T47D (cell line): ENCODE measurements at regions not wholly inside any gene's neighbourhood (a gene's known extent, or its start where the extent isn't known, plus 50 kb on each side); places are given as distances from the start of the nearest gene placed in this dataset.
"Not testable (repeated sequence)": the region's sequence is repeated elsewhere in the genome, so short reads cannot be mapped to it uniquely, and the experiment has no call there.

Source experiments
- DNase-seq, 2 experiments: peaks; one replicate each; pipeline versions ENCODE4 v3.0.0 to v3.0.0-alpha.2; 2011 to 2012; ENCODE audit warnings: low read depth in 1 of 2, low spot score in 1 of 2
- JUND ChIP-seq: IDR thresholded peaks from 2 replicates; pipeline ENCODE4 v1.6.1; 2012; ENCODE audit warnings: low read depth
- in situ Hi-C: cut with HindIII; loops from 2 replicates; pipeline ENCODE4 v1.10.0; 2016; ENCODE audit warnings: low sequenced_read_pairs, low pct_unique_long_range_greater_than_20kb

DNA sequence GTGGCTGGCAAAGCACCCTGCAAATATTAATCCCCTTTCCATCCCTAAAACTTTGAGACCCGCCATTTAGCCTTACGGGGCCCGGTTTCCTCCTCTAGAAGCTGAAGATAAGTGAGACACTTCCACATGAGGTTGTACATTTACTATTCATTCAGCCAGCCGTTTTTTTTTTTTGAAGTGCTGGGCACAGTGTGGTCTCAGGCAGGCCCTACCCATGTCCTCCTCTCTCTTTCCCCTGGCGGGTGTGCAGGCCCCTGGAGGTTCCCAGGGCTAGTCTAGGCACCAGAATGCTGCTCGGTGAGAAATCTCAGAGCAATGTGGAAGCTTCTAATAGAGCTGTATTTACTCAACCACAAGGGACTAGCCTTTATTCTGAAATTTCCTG lies 107.4 kb upstream of the LARP1 start:
- TF ChIP-seq JUND, result no peak
- in situ Hi-C loops, result no loop called here
- DNase-seq, result no peak

DNA sequence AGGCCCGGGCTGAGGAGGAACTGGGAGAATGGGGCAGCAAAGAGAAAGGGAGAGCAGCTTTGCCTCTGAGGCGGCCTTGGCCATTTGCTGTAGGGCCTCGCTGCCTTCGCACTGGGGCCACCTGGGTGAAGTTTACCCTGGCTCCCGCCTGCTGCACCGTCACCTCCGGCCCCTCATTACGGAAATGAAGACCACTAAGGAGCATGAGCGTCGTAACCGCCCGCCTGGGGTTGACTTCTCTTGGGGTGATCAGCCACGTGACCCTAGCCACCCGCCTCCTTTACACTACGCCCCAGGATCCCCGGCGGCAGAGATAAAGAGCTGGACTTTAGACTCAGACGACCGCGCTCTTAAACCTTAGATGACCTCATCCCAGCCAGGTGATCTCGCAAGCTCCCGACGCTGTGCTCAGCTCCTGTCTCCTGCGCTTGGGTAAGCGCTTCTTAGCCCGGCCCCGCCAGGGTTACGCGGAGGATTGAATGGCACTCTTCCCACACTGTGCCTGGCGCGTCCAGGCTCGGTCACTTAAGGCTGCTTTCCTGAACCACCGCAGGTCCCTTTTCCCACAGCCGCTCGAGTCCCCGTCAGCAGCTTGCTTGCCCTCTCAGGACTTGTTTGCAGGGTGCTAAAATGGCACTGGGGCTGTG lies 107.9 kb upstream of the LARP1 start:
- in situ Hi-C loops, result no loop called here
- no peak for DNase-seq
- TF ChIP-seq JUND, result no peak

DNA sequence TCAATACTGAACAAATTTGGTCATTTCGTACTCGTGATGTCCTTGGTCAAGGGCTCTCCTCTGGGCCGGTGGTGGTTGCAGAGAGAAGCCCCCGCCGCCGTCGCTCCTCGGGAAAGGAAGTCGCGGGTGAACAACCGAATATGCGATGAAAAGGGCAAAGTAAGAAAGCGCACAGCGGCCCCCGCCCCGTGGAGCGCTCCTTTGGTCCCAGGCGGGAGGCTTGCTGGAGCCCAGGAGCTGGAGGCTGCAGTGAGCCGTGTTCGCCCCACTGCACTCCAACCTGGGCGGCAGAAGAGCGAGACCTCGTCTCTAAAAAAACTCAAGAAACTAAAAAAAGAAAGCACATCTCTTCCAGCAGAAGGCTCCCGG lies 108.4 kb upstream of the LARP1 start:
- in situ Hi-C loops, result no loop called here
- DNase-seq, result no peak
- no peak for TF ChIP-seq JUND

DNA sequence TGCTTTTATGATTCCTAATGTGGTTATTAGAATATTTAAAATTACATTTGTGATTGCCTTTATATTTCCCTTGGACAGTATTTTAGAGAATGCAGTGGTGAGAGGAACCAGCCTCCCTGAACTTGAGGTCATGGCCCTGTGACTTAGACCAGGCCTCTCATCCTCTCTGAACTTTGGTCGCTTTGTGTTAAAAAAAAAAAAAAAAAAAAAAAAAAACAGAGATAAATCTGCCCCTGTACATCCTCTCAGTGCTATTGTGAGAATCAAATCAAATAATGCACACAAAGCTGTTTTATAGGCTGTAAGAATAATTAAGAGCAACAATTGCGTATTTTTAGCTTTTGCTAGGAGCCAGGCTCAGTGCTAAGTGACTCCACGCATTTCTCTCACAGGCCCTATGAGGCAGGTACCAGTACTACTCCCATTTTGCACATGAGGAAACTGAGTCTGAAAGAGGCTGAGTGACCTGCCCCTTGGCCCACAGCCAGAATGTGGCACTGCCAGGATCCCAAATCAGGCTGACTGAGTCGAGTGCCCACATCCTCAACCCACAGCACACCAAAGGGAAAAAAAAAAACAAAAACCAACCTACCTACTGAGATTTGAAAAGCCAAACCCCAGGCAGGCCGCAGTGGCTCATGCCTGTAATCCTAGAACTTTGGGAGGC lies 110.3 kb upstream of the LARP1 start:
- no peak for DNase-seq
- in situ Hi-C loops, result no loop called here
- TF ChIP-seq JUND, result no peak

DNA sequence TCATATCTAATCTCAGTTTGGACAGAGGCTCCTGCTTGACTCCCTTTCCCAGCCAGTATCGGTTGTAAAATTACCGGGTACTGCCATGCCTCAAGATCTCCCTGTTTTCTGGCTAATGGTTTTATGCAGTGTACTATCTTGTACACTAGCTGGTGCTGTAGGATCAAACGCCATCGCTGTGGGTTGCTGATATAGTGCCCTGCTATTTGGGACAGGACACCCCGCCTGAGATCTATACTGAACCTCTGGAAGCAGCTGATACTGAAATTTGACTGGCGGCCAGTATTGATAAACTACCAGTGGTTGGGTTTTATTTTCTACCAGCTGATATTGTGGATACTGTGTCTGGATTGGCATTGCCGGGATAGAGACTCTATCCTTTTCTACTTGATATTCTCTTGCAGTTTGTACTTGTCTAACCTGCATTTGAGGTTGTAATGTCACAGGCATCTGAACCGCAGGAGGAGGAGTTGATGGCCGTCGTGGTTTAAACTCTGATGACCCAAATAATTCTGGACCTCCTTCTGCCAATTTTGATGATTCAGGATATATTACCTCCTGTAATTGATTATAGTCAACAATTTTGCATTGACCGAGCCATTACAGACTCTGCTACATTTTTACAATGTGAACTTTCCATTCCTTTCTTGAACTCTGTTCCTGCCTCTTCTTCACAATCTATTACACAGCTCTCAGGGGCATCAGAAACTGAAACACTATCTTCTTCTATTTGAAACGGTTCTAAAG lies 112.5 kb upstream of the LARP1 start:
- DNase-seq, result peak; percentile 46 to 68
- in situ Hi-C loops, result no loop called here
- TF ChIP-seq JUND, result no peak

DNA sequence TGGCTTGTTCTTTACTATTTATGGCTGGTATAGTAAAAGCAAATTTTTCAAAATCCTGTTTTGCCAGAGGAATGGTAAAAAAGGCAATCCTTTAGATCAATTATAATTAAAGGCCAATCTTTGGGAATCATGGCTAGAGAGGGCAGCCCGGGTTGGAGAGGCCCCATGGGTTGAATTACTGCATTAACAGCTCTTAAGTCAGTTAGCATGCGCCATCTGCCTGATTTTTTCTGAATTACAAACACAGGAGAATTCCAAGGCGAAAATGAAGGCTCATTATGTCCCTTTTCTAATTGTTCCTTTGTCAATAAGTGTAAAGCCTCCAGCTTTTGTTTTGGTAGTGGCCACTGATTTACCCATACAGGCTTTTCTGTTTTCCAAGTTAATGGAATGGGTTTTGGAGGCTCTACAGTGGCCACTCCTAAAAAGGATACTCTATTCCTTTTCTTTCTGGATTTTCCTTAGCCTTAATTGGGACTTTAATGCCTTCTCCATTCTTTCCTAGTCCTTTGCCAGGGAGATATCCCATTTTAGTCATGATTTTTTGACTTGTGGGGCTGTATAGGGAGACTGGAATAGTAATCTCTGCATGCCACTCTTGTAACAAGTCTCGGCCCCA lies 114.9 kb upstream of the LARP1 start:
- in situ Hi-C loops, result not testable (repeated sequence)
- peak in 1 of 2 experiments; percentile 56 for DNase-seq

DNA sequence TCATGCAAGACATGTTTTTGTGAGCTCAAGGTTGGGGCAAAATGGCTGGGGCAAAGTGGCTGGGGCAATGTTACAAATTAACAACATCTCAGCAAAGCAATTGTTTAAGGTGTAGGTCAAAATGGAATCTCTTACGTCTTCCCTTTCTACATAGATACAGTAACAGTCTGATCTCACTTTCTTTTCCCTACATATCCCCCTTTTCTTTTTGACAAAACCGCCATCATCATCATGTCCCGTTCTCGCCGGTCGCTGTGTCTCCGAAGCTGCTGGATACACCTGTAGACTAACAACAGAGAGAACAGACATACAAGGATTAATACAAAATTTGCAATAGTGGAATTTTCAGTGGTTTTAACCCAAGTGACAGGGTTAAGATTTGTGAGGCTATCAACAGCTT lies 118.4 kb upstream of the LARP1 start:
- in situ Hi-C loops, DNase-seq: not testable (repeated sequence)

DNA sequence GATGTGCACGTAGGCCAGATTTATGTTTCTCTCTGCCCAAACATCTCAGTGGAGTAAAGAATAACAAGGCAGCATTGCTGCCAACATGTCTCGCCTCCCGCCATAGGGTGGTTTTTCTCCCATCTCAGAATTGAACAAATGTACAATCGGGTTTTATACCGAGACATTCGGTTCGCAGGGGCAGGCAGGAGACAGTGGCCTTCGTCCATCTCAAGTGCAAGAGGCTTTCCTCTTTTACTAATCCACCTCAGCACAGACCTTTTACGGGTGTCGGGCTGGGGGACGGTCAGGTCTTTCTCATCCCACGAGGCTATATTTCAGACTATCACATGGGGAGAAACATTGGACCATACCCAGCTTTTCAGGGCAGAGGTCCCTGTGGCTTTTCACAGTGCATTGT lies 118.9 kb upstream of the LARP1 start:
- DNase-seq, in situ Hi-C loops: not testable (repeated sequence)

DNA sequence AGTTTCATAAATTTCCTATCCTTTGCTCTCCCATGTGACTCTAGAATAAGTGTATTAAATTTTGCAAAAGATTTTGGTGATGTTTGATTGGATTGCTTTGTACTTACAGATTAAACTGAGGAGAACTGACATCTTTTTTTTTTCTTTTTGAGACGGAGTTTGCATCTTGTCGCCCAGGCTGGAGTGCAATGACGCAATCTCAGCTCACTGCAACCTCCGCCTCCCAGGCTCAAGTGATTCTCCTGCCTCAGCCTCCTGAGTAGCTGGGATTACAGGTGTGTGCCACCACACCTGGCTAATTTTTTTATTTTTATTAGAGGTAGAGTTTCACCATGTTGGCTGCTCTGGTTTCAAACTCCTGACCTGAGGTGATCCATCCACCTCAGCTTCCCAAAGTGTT lies 121.4 kb upstream of the LARP1 start:
- DNase-seq, in situ Hi-C loops: not testable (repeated sequence)

DNA sequence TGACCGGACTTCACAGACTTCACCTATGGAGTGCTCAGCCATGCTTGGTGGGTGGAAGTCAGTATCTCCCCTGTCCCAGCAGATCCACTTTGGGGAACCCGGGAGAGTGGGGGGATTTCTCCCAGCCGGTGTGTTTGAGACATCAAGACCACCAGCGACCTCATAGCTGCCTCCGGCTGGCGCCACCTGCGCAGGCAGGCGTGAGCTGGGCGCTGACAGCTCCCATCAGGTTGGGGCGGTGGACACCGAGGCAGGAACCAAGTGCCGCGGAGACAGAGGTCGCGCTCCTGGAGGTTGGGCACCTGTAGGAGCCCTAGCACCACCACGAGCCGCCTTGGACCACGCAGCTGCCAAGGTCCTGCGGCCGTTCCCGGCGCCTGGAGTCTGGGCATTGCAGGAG lies 124.0 kb upstream of the LARP1 start:
- DNase-seq, result no peak
- TF ChIP-seq JUND, result no peak
- in situ Hi-C loops, result no loop called here

DNA sequence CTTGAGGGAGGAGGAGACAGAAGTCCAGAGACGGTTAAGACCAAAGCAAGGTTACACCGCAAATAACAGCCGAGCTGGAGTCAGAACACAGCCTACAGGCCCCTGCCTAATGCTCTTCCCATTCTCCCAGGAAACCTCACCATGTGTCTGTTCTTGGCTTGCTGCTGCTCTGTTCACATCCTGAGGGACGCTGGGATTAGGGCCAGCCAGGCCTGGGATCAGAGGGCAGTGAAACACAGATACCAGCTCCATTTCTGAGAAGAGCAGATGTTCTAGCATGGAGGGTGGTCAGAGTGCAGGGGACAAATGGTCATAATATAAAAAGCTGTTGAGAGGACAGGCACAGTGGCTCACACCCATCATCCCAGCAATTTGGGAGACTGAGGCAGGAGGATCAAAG lies 124.8 kb upstream of the LARP1 start:
- DNase-seq, result no peak
- TF ChIP-seq JUND, result no peak
- in situ Hi-C loops, result no loop called here

DNA sequence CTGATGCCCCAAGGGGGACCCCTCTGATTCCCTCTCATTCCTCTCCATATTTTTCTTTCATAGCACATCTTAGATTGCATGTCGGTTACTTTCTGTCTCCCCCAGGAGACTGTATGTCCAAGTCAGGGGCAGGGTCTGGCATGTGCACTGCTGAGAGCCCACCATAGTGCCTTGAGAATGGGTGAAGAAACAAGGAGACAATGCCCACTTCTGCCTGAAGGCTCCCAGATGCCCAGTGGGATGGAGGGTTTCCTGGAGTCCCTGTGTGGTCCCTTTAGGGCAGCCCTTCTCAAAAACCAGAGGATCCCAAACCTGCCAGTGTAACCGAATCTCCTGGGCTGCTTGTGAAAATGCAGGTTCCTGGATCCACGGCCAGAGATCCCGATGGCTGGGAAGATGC lies 126.5 kb upstream of the LARP1 start:
- in situ Hi-C loops, result no loop called here
- no peak for DNase-seq
- no peak for TF ChIP-seq JUND

DNA sequence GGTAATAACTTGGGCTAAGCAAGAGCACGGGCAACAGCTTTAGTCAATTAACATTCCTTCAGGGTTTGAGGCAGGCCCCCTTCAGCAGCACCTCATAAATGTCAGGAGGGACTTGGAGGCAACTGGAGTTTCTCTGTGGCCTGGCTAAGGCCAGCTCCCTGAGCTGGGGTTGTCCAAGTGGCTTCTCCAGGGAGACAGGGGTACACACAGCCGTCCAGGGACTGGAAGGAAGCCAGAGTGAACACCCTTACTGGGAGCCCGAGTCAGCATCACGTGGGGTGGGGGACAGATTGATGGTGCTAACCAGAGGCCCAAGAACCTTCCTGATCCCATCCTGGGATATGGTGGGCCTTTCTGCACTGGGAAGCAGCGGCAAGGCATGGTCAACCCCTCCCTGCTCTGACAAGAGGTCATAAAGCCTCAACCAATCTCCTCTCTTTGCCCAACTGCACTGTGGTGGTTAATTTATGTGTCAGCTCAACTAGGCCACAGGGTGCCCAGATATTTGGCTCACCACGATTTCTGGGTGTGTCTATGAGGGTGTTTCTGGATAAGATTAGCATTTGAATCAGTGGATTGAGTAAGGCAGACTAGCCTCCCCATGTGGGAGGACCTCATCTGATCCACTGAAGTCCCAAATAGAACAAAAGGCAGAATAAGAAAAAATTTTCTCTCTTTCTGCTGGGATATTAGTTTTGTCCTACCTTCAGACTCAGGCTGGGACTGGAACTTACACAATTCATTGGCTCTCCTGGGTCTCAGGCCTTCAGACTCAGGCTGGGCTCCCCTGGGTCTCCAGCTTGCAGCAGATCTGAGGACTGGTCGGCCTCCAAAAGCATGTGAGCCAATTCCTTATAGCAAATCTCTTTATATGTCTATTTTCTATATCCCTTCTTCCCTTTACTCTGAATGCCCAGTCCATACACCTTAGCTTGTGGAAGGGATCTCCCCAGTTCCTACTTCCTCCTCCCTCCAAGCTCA lies 127.2 kb upstream of the LARP1 start:
- in situ Hi-C loops, result no loop called here
- DNase-seq, result no peak
- no peak for TF ChIP-seq JUND
